ENCODE measurements at regions not wholly inside any gene's neighbourhood (a gene's known extent, or its start where the extent isn't known, plus 50 kb on each side); places are given as distances from the start of the nearest gene placed in this dataset.

DNA sequence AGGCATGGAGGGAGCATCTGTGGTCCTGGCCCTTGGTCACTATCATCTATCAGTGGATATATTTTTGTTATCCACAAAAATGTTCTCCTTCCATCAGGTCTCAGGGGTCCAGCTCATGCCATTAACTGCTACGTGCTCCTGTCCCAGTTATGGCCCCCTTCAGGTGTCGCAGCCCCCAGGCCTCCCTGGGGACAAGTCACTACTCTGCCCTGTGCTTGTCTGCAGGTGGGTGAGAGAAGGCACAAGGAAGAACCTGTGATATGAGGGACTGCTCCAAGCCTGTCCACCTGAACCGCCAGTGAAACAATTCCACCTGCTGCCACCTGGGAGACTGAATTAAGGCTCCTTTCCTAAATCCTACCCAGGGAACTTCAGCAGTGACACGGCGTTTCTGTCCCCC is 229.6 kb upstream of the ID2 start:
- Histone ChIP-seq H3F3A (ENCODE audit: control insufficient read depth, insufficient read depth) (no peaks in the 10 kb centered on the region), H3K9me3 (ENCODE audit: control insufficient read depth, insufficient read depth, low read length) (no peaks in the 10 kb centered on the region), H3K79me2 (ENCODE audit: control insufficient read depth, low read length) (no peaks in the 10 kb centered on the region), H4K20me1 (ENCODE audit: control insufficient read depth, insufficient read depth, low read depth, low read length) (no peaks in the 10 kb centered on the region), H3K36me3 (ENCODE audit: control insufficient read depth, low read length) (no peaks in the 10 kb centered on the region), H3K27me3 (ENCODE audit: control insufficient read depth, low read length) (peaks cover 16% of the 10 kb centered on the region), H3K4me3 (ENCODE audit: low read length) (no peak overlapping the region), H3K4me1 (ENCODE audit: control insufficient read depth, low read length) (peaks cover 2% of the 10 kb centered on the region), H3K27ac (ENCODE audit: low read depth, low read length) (no peak overlapping the region), H3K4me2 (ENCODE audit: low read length) (no peak overlapping the region), H3K9me2 (replicated peaks; ENCODE audit: control insufficient read depth, low read length) (no peaks in the 10 kb centered on the region)
- TF ChIP-seq CTCF (IDR thresholded peaks at IDR 0.05; ENCODE audit: low read depth, low read length, poor library complexity, severe bottlenecking): no peak
- no peak for TF ChIP-seq EZH2phosphoT487 (IDR thresholded peaks at IDR 0.05; ENCODE audit: borderline replicate concordance, low read length)

DNA sequence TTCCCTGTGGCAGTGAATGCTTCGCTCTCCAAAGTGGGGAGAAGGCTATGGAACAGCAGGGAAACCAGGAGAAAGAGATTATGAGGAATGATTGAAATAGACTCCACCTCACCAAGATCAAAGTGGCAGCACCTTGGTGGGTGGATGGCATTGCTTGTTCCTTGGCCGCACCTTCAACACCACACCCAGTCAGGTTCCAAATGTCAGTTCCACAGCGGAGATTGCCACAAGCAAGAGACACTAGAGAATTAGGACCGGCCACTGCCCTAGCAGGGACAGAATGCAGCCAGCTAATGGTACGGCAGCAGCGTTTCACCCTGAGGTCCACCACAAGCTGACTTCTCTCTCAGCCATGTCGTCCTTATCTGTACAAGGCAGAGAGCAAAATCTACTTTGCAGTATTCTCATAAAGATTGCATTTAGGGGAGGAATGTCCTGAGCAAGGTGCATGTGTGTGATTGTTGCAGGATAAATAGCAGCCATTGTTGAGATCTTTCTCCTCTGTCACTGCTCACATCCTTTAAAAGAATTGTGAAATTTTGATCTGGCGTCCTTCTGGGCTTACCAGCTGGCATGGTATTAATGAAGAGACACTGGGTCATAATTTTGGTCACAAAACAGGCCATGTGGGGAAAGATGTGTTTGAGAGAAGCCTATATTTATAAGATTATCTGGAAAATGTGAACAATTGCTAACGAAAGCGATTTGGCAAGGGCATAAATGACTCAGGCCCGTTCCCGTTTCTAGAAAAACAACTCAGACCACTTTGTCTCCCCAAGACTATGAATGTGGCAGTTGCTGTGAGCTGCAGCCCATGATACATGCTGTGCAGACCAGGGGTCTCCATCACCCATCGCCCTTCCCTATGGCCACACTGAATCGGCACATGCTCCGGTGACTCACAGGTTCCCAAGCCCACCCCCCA is 228.6 kb upstream of the ID2 start:
- no peak overlapping the region for H3K4me2 ChIP-seq (ENCODE audit: low read length)
- H3K27me3 ChIP-seq (ENCODE audit: control insufficient read depth, low read length): peaks cover 23% of the 10 kb centered on the region
- TF ChIP-seq CTCF (IDR thresholded peaks at IDR 0.05; ENCODE audit: low read depth, low read length, poor library complexity, severe bottlenecking) (no peak), EZH2phosphoT487 (IDR thresholded peaks at IDR 0.05; ENCODE audit: borderline replicate concordance, low read length) (no peak)
- no peaks in the 10 kb centered on the region for H3K79me2 ChIP-seq (ENCODE audit: control insufficient read depth, low read length)
- peaks cover 10% of the 10 kb centered on the region for H3K4me1 ChIP-seq (ENCODE audit: control insufficient read depth, low read length)
- no peaks in the 10 kb centered on the region for H4K20me1 ChIP-seq (ENCODE audit: control insufficient read depth, insufficient read depth, low read depth, low read length)
- H3K36me3 ChIP-seq (ENCODE audit: control insufficient read depth, low read length): no peaks in the 10 kb centered on the region
- no peaks in the 10 kb centered on the region for H3K9me3 ChIP-seq (ENCODE audit: control insufficient read depth, insufficient read depth, low read length)
- no peak overlapping the region for H3K27ac ChIP-seq (ENCODE audit: low read depth, low read length)
- no peaks in the 10 kb centered on the region for H3F3A ChIP-seq (ENCODE audit: control insufficient read depth, insufficient read depth)
- no peak overlapping the region for H3K4me3 ChIP-seq (ENCODE audit: low read length)
- H3K9me2 ChIP-seq (replicated peaks; ENCODE audit: control insufficient read depth, low read length): no peaks in the 10 kb centered on the region

GRCh38 chr2:8453904-8454302 is 228.0 kb upstream of the ID2 start:
- Histone ChIP-seq H3K9me3 (ENCODE audit: control insufficient read depth, insufficient read depth, low read length) (no peaks in the 10 kb centered on the region), H3F3A (ENCODE audit: control insufficient read depth, insufficient read depth) (no peaks in the 10 kb centered on the region), H3K4me2 (ENCODE audit: low read length) (no peak overlapping the region), H3K4me3 (ENCODE audit: low read length) (no peak overlapping the region), H3K27ac (ENCODE audit: low read depth, low read length) (no peak overlapping the region), H3K36me3 (ENCODE audit: control insufficient read depth, low read length) (no peaks in the 10 kb centered on the region), H3K27me3 (ENCODE audit: control insufficient read depth, low read length) (peaks cover 23% of the 10 kb centered on the region), H3K79me2 (ENCODE audit: control insufficient read depth, low read length) (no peaks in the 10 kb centered on the region), H4K20me1 (ENCODE audit: control insufficient read depth, insufficient read depth, low read depth, low read length) (no peaks in the 10 kb centered on the region), H3K4me1 (ENCODE audit: control insufficient read depth, low read length) (peaks cover 10% of the 10 kb centered on the region), H3K9me2 (replicated peaks; ENCODE audit: control insufficient read depth, low read length) (no peaks in the 10 kb centered on the region)
- TF ChIP-seq EZH2phosphoT487 (IDR thresholded peaks at IDR 0.05; ENCODE audit: borderline replicate concordance, low read length) (no peak), CTCF (IDR thresholded peaks at IDR 0.05; ENCODE audit: low read depth, low read length, poor library complexity, severe bottlenecking) (no peak)

Data from DOHH2 (cell line).